Transverse colon (tissue), 4 donors: ENCODE measurements at regions not wholly inside any gene's neighbourhood (a gene's known extent, or its start where the extent isn't known, plus 50 kb on each side); places are given as distances from the start of the nearest gene placed in this dataset.

ENCODE experiments used
- CTCF ChIP-seq, 5 experiments: fragments of 200-600 bp in 3 of 5; fragments of 450-650 bp in 2 of 5; sonication (generic) in 3 of 5; IDR thresholded peaks; 1 replicate in 2 of 5; 2 replicates in 3 of 5; pipeline ENCODE4 v1.5.1; 2016 to 2017; ENCODE audit warnings: antibody characterized with exemption in 5 of 5, inconsistent platforms in 3 of 5, mild to moderate bottlenecking in 2 of 5, moderate library complexity in 1 of 5
- EP300 ChIP-seq: sonication (generic); formaldehyde crosslinking; IDR thresholded peaks from one replicate; pipeline ENCODE4 v1.6.1; 2017; ENCODE audit warnings: antibody characterized with exemption, low read depth
- POLR2A ChIP-seq: fragments of 450-650 bp; IDR thresholded peaks from one replicate; pipeline ENCODE4 v1.6.1; 2016; ENCODE audit warnings: antibody characterized with exemption, mild to moderate bottlenecking, moderate library complexity
- POLR2AphosphoS5 ChIP-seq, 3 donors: sonication (generic); formaldehyde crosslinking; IDR thresholded peaks; one replicate each; pipeline ENCODE4 v1.6.1; 2016; ENCODE audit warnings: antibody characterized with exemption in 3 of 3

- TF ChIP-seq POLR2A: no peak
- no peak for TF ChIP-seq CTCF (IDR thresholded peaks at IDR 0.05)
- TF ChIP-seq POLR2AphosphoS5 (IDR thresholded peaks at IDR 0.05): no peak
- no peak for TF ChIP-seq EP300
Observed at GRCh38 chr3:177977381-177978158, 558.7 kb upstream of the KCNMB2 start.
